HG03565 (cell line): ENCODE measurements at regions not wholly inside any gene's neighbourhood (a gene's known extent, or its start where the extent isn't known, plus 50 kb on each side); places are given as distances from the start of the nearest gene placed in this dataset.
"Not testable (repeated sequence)": the region's sequence is repeated elsewhere in the genome, so short reads cannot be mapped to it uniquely, and the experiment has no call there.

Experiments
- ATAC-seq: cut with Tn5 transposase; IDR thresholded peaks from one replicate; pipeline ENCODE4 v1.9.1; 2021; ENCODE audit warnings: mild to moderate bottlenecking, moderate library complexity; ENCODE audit not compliant: unreplicated experiment

DNA sequence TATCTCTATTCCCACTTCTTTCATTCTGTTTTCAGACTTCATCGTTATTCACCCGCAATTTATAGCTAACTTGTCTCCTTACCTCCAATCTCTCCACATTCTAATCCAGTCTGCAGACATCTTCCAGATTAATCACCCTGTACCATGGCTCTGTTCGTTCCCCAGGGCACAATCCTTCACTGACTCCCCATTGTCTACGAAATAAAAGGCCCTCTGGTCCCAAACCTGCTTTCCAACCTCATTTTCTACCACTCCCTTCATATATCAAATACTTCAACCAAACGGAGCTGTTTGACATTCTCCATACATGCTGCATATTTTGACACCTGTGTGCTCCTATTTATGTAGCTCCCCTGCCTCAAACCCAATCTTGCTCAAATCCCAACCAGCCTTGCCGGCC is 1720.6 kb upstream of the WWC1 start:
- no peak for ATAC-seq

DNA sequence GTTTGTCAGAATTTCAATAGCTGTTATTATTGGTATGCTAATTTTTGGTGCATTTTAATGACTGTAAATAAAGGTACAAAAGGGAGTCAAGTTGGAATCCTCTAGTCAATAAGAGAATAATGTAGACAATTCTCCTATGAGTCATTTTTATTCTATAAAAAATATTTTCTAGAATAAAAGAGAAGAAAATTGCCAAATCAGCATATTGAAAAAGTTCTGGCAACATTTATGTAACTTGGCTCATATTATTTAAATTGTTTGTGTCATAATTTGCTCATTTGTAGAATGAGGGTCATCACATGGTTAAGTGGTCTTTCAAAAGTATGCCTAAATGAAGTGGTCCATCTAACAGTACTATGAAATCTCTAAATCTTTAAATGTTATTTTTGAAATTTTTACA is 1719.8 kb upstream of the WWC1 start:
- ATAC-seq = no peak

DNA sequence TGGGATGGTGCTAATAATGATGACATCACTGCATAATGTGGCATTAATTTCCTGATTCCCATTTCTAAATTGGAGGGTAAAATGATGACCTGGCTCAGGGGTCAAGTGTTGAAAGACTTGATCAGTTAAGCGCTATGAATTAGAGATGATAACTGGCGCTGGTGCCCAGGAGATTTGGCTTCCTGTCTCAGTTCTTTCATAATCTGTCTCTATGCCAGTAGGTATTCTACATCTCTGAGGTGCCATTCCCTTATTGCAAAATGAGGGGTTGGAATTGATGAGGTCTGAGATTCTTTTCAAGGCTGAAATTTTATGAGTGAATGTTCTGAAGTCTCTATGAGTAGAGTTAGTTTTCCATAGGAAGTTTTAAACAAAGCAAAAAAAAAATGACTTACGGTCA is 1715.1 kb upstream of the WWC1 start:
- ATAC-seq = no peak

DNA sequence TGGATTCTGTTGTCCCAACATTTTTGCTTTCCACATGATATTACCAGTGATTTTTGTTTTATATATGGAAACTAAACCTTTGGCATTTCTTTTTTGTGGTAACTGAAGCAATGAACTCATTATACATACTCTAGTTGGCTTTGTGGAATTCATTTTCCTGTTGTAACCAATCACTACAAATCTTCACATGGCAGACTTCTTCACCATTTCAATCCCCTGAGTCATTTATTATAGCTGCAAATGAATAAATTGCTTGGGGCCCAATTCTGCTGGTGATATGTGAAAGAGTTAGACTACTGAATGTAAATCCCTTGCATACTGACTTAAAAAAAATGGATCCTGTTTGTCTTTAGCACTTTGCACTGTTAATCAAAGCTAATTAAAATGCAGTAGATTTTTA is 1709.6 kb upstream of the WWC1 start:
- ATAC-seq = no peak

DNA sequence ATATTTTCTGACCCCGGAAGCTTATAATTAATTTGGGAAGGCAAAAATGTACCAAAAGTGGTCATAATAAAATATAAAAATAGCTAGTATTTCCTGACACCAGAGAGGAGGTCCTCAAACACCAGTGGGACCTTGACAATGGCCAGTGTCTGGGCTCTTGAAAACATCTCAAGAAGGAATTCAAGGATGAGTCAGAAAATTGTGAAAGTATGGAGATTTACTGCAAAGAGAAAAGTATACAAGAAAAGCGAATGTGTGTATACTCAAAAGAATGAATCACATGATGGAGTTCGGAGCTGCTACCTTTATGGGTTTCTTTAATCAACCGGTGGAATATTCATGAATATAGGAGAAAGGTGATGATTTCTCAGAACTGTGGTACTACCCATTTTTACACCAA is 1709.0 kb upstream of the WWC1 start:
- no peak for ATAC-seq

DNA sequence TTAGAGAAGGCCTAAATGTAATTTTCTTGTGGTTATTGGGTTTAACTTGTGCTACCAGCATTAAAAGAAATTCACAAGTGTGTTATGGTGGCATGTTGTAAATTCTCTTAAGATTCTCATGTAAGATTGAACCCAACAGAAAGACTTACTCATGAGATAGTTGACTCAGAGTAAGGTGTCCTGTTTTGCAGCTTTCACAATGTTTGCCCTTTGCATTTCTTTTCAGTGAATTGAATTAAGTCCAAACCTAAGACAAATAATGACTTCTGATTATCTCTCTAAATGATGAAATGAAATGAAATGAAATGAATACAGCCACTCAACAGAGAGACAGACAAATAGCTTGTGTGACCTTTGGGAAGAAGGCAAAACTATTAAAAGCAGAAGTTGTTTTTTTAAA is 1696.9 kb upstream of the WWC1 start:
- ATAC-seq = no peak

DNA sequence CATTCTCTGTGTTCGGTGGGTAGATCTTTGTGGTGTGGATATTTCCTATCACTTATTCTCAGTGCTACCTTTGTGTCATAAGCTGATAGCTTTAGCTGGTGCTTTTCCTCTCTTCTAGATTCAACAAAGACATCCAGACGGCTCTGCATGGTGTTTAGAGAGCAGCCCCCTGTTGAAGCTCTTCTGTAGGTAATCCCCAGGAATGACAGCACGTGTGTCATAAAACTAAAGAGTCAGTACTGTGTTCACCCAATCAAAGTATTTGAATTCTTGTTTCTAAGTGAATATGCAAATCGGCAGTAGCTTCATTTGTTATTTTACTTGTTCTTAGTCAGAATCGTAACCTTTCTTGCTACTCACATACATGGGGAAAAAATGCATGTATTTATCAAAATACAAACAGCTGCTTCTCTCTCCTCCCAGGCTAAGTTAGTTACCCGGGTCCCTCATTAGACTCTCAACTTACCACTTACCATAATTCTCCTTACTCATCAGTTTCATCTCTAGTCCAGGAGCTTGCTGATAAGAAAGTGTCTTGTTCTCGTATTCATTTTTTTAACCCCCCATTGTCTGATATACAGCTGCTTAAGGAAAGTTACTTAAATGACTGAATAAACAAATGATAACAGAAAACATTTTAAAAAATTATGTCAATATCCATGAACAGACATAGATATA is 1696.0 kb upstream of the WWC1 start:
- no peak for ATAC-seq

DNA sequence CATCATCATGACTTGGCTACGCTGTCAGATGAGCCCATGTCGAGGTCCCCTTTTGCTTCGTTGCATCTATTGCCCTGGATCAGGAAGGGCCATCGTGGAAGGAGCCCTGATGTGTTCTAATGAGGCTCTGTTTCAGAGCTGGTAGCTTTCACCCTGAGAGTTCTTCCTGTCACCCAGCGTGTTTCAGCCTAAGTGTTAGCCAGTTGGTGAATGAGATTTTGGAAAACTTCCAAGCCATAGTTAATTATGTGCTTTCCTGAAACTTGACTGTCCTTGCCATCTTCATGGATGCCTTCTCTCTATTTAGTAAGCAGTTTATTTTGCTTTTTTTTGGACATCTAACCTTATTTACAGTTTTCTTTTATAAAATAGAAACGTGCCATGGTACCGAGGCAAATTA is 1695.4 kb upstream of the WWC1 start:
- no peak for ATAC-seq

DNA sequence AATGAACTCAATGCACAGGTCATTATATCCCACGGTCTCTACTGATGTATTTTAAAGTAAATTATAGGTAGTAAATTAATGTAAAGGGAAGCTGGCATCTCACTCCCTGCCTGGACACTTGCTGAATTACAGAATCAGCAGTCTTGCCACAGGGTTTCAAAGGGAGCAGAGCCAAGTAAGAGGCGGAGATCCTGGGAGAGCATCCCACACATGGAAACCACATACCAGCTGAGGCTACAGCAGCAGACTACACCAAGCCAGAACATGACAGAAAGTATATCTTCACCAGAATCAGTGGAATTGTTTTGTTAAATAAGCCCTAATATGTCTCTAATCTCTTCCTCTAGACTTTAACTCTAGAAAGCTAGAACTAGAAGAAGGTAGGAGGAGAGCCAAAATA is 1689.2 kb upstream of the WWC1 start:
- no peak for ATAC-seq

DNA sequence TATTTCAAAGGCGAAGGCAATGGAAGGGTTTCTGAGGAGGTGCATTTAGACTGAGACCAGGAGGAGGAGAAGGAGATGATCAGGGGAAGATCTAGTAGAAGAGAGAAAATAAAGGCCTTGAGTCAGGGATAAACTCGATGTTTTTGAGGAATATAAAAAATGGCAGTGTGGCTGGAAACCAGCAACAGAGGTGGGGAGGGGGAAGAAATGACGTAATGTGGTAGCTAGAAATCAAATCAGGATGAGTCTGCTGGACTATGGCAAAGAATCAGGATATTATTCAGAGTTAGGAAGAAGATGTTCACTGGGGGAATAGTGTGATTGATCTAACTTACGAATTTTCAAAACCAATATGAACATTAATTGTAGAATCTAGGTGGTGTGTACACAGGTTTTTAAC is 1673.9 kb upstream of the WWC1 start:
- no peak for ATAC-seq

DNA sequence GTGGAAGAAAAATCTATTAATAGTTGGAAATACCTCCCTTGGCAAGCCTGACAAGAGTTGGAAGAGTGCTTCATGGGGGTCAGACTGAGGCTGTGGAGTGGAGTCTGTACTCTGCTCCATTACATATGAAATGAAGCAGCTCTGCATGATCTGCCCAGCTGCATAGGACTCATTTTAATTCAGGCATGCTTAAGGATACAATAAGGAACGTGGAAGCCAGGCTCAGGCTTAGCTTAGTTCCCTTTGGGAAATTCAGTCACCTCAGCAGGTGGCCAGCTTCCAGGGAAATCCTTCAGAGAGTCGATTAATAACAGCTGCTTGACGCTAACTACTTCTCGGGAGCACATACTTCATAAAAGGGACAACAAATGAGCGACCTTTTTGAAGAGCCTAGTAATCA is 1672.9 kb upstream of the WWC1 start:
- ATAC-seq = no peak

DNA sequence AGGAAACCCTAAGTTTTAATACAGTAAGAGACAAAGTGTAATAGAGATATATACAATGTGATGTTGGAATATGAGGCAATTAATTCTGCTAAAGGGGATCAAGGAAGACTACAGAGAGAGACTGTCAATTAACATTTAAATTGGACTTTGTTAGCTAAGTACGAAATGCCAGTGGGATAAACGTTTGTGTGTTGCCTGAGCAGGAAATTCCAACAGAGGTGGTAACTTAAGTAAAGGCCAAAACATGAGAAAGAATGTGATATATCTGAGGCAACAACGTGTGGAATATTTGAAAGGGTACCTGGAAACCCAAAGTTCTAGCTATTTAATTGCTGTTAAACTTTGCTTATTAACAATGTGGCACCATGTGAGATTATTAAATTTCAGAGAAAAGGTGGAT is 1666.9 kb upstream of the WWC1 start:
- ATAC-seq = no peak

DNA sequence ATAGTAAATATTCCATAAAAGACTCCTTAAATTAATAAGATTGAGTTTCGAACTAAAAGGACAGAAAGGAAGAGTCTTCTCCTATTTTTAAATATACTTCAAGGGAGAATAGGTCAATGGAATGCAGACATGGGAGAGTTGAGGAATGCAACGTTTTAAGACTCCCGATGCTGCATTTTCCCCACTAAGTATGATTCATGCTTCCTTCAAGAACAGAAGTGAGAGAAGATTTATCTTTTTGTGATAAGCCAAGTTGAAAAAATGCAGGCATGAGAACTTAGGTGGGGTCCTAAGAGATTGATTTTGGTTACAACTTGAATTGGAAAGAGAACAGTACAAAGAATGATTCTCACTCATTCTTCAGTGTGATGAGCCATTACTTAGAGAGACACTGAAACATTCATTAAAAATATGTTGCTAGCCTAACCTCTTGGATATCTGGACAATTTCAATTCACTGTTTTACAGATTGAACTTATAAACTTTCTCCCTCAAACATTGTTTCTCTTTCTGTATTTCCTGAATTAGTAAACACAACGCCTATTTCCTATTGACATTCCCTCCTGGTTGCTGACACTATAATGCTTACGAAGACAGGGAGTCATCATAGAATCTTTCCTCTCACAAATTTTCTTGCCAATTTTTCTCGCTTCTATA is 1666.1 kb upstream of the WWC1 start:
- no peak for ATAC-seq

DNA sequence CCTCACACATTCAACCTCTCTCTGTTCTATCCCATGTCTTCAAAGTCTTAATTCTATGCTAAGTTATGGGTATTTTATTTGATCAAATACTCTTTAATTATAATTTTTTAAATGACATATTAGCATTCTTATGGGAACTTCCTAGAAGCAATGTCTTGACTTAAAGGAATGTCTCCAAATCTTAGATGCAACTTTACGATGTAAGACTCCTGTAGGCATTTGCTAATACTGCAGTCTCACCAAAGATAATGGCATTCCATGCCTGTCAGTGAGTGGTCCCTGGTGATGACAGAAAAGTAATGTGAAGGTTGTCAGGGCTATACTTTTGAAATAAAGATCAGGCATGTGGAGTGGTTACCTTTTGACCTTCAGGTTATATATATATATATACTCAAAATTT is 1654.2 kb upstream of the WWC1 start:
- no peak for ATAC-seq

DNA sequence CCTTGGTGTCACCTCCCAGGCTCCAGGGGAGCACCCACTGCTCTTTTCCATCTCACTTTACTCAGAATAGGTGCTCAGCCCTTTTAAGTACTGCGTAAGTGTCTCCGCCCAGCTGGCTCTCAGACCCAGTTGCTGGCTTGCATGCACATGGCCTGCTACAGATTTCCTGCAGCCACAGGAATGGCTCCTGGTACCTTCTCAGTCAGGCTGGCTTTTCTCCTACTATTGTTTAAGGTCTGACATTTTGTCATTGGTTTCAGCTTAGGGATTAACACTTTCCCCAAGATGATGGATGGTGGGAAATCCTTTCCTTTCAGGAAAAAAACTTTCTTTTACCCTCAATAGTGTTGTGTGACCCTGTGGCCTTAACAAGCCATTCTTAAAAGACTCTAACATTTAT is 1652.3 kb upstream of the WWC1 start:
- ATAC-seq = no peak

DNA sequence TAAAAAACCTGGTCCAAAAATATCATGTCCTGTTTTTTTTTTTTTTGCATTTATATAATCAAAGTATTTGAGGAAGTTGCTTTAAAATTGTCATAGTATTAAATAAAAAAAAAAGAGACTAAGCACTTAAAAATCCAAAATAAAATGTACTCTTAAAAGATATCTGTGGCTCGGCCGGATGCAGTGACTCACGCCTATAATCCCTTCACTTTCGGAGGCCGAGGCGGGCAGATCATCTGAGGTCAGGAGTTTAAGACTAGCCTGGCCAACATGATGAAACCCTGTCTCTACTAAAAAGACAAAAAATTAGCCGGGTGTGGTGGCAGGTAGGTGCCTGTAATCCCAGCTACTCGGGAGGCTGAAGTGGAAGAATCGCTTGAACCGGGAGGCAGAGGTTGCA is 1651.3 kb upstream of the WWC1 start:
- not testable (repeated sequence) for ATAC-seq

DNA sequence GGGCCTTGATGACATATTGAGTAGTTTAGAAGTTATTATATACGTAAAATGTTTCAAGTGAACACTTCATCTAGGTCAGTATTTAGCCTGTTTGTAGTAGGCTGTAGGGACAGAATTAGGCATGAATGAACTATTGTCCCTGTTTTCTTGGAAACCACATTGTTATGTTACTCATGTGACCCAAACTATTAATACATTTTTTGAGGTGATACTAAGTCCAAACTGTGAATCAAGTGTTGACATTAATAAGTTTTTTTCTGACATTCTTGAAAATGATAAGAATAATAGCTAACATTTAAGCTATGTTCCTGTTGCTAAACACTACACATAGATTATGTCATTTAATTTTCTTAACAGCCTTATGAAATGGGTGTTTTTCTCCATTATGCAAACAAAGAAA is 1642.7 kb upstream of the WWC1 start:
- no peak for ATAC-seq

DNA sequence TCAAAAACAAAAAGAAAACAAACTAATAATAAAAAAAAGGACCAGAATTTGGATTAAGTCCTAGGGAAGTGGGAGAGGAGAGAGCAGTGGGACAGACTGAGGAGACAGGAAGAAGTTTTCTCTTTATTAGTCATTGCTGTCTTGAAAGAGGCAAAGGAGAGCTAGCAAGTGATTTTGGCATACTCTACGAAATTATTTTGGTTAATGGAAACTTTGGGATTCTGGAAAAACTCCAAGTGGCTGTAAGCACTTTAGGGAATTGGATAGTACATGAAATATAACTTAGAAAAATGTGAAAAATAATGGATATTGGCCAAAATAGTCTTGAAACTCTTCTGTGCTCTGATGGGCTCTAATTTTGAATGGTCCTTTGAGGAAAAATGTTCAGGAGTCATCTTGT is 1641.8 kb upstream of the WWC1 start:
- no peak for ATAC-seq

DNA sequence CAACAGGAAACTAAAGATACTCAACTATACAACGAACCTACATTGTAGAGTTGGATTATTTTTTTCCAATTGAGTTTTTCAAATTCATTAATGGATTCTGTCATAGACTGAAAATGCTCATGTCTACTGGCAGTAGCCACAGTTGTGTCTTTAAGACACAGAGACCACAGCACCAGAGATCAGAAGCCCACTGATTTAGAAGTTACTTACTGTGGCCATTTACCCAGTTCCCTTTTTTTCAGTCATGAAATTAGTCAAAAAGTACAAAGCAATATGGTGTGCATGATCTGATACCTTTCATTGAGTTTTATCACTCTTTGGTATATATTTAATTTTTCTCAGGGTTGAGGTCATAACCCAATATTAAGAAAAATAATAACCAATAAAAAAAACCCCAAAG is 1640.2 kb upstream of the WWC1 start:
- ATAC-seq = no peak

DNA sequence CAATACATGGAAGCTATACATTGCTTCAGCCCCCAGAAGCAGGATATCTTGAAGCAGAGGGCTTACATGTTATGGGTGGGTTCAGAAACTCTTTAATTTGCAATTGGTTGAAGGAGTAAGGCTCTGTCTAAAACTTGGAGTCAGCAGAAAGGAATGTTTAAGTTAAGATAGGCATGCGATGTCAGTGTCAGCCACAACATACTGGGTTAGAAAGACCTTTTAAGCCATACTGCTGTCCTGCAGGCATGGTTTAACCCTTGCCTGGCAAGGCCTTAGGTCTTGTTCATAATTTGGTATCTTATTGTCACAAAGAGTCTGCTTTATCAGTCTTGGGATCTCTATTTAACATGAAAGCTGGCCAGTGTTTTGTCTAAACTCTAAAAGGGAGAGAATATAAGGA is 1619.6 kb upstream of the WWC1 start:
- ATAC-seq = no peak

DNA sequence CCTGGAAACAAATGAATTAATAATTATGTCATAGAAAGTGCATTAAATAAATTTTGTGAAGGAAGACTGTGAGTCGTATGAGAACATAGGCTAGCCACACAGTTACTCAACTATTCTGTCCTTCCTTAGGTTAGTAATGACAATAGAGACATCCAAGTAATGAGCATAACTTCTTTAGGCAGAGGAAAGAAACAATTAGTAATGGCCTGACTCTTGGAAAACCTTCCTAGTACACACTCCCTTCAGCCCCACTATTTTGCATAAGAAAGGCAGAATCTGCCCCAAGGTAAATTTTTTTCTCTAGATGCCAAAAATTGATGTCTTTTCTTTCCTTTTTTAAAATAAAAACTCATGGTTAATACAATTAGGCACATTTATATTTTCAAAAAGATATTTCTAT is 1619.0 kb upstream of the WWC1 start:
- no peak for ATAC-seq

DNA sequence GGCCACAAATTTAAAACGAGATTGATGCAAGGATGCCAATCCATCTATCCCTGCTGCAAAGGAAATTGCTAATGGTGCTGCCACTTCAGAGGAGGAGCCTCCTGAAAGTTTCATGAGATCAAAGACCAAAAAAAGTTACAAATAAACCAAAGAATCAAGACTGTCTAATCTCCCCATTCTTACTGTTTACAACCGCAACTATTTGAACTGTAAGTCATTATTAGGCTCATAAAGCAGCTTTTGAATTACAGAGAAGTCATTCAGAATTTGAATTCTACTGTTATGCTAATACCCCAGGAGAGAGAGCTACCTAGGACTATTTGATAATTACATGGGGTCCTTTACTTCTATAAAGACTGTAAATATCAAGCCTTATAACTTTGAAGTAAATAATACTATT is 1613.6 kb upstream of the WWC1 start:
- ATAC-seq = no peak

DNA sequence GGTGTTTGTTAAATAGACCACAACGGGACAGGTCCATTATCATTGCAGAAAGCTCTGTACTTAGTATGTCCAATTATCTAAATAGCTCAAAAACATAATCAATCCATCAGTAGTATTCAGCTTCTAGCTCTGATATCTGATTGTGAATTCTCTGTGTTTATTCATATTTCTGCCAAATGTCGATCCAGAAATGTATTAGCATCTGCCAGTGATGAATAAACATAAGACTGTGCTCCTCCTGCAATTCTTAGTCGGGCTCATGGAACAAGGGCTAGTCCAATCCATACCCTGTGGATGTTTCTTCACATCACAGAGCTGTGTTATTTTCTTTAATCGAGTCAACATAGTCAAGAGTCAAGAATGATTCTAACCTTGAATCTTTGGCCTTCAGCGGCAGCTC is 1612.1 kb upstream of the WWC1 start:
- no peak for ATAC-seq
